IMR-90 (cell line): ENCODE measurements at regions not wholly inside any gene's neighbourhood (a gene's known extent, or its start where the extent isn't known, plus 50 kb on each side); places are given as distances from the start of the nearest gene placed in this dataset.

Experiments
- ATAC-seq: fragments of 200-7000 bp; cut with Tn5 transposase; 2 replicates; pipeline ENCODE4 v1.9.1; 2020; ENCODE audit warnings: low read depth, mild to moderate bottlenecking, moderate library complexity
- BruUV-seq: library from RNA; stranded (reverse); fragments of 400-500 nt; replicated peaks from 2 replicates; lab custom pipeline; 2021; lab: Mats Ljungman, UMichigan
- CTCF ChIA-PET: fragments of 300-600 bp; formaldehyde crosslinking; extraction: SDS; loops from one replicate; lab custom pipeline; 2021; ENCODE audit warnings: antibody characterized with exemption; lab: Yijun Ruan, JAX
- POLR2A ChIA-PET: fragments of 300-600 bp; sonication (Branson Sonifier 250); formaldehyde crosslinking; loops from one replicate; lab custom pipeline; 2022; ENCODE audit warnings: antibody characterized with exemption; ENCODE audit not compliant: unreplicated experiment; lab: Charles Lee
- DNase-seq: peaks from one replicate; pipeline ENCODE4 v3.0.0; 2013
- H2AFZ ChIP-seq: replicated peaks from 2 replicates; pipeline ENCODE3; 2013; ENCODE audit warnings: low read length, mild to moderate bottlenecking; ENCODE audit not compliant: poor library complexity
- H2AK5ac ChIP-seq: 2 replicates; pipeline ENCODE4 v1.6.1; 2013; ENCODE audit warnings: low read depth, low read length, inconsistent platforms
- H2AK9ac ChIP-seq: replicated peaks from 2 replicates; pipeline ENCODE3; 2013; ENCODE audit warnings: mild to moderate bottlenecking, low read depth, low read length, moderate library complexity; ENCODE audit not compliant: poor library complexity
- H2BK120ac ChIP-seq: 2 replicates; pipeline ENCODE4 v1.6.1; 2013; ENCODE audit warnings: low read depth, low read length, inconsistent platforms
- H2BK15ac ChIP-seq: 3 replicates; pipeline ENCODE4 v1.6.1; 2013; ENCODE audit warnings: low read depth, low read length, inconsistent platforms
- H2BK20ac ChIP-seq: 2 replicates; pipeline ENCODE4 v1.6.1; 2013; ENCODE audit warnings: low read depth, mild to moderate bottlenecking, inconsistent platforms, low read length, moderate library complexity
- H2BK5ac ChIP-seq: 2 replicates; pipeline ENCODE4 v1.6.1; 2013; ENCODE audit warnings: mild to moderate bottlenecking, low read depth, low read length, inconsistent platforms; ENCODE audit not compliant: poor library complexity, severe bottlenecking
- H3K14ac ChIP-seq: replicated peaks from 2 replicates; pipeline ENCODE4 v1.6.1; 2013; ENCODE audit warnings: low read depth, low read length, inconsistent platforms
- H3K18ac ChIP-seq: 2 replicates; pipeline ENCODE4 v1.6.1; 2013; ENCODE audit warnings: low read depth, low read length, control low read depth
- H3K23ac ChIP-seq: 2 replicates; pipeline ENCODE4 v1.6.1; 2013; ENCODE audit warnings: low read depth, low read length, inconsistent platforms
- H3K27ac ChIP-seq: 2 replicates; pipeline ENCODE4 v1.5.1; 2013; ENCODE audit warnings: mild to moderate bottlenecking, control low read depth, low read length; ENCODE audit not compliant: insufficient read depth
- H3K27me3 ChIP-seq: 2 replicates; pipeline ENCODE4 v1.6.1; 2013; ENCODE audit warnings: low read length; ENCODE audit not compliant: control insufficient read depth, insufficient read depth
- H3K36me3 ChIP-seq: 2 replicates; pipeline ENCODE4 v1.6.1; 2013; ENCODE audit warnings: low read length, mixed read lengths; ENCODE audit not compliant: control insufficient read depth, insufficient read depth
- H3K4ac ChIP-seq: 2 replicates; pipeline ENCODE4 v1.6.1; 2013; ENCODE audit warnings: low read depth, low read length, inconsistent platforms
- H3K4me1 ChIP-seq: 2 replicates; pipeline ENCODE4 v1.6.1; 2013; ENCODE audit warnings: low read length, mixed read lengths; ENCODE audit not compliant: control insufficient read depth, insufficient read depth
- H3K4me2 ChIP-seq: 2 replicates; pipeline ENCODE4 v1.6.1; 2013; ENCODE audit warnings: low read depth, mild to moderate bottlenecking, control low read depth, low read length, moderate library complexity
- H3K4me3 ChIP-seq: 2 replicates; pipeline ENCODE4 v1.5.1; 2013; ENCODE audit warnings: low read depth, mild to moderate bottlenecking, control low read depth, low read length, moderate library complexity; ENCODE audit not compliant: insufficient read depth
- H3K56ac ChIP-seq: 2 replicates; pipeline ENCODE4 v1.6.1; 2013; ENCODE audit warnings: low read length, inconsistent platforms; ENCODE audit not compliant: insufficient read depth; ENCODE audit errors: extremely low read depth
- H3K79me1 ChIP-seq, 2 experiments: 2 replicates each; pipeline ENCODE4 v1.6.1; 2013; ENCODE audit warnings: low read length in 2 of 2, inconsistent platforms in 1 of 2, low read depth in 1 of 2
- H3K9ac ChIP-seq: 2 replicates; pipeline ENCODE4 v1.6.1; 2013; ENCODE audit warnings: low read depth, low read length, control low read depth
- H3K9me1 ChIP-seq: 2 replicates; pipeline ENCODE4 v1.6.1; 2013; ENCODE audit warnings: low read length, inconsistent platforms; ENCODE audit not compliant: insufficient read depth
- H3K9me3 ChIP-seq: 2 replicates; pipeline ENCODE4 v1.6.1; 2013; ENCODE audit warnings: low read length; ENCODE audit not compliant: control insufficient read depth, insufficient read depth
- H4K20me1 ChIP-seq: 2 replicates; pipeline ENCODE4 v1.6.1; 2013; ENCODE audit warnings: low read length, inconsistent platforms; ENCODE audit not compliant: insufficient read depth
- H4K5ac ChIP-seq: 2 replicates; pipeline ENCODE4 v1.6.1; 2013; ENCODE audit warnings: mild to moderate bottlenecking, low read depth, low read length, control low read depth
- H4K8ac ChIP-seq, 2 experiments: 2 replicates each; pipeline ENCODE4 v1.6.1; 2013; ENCODE audit warnings: low read depth in 2 of 2, low read length in 2 of 2, control low read depth in 1 of 2, inconsistent platforms in 1 of 2
- H4K91ac ChIP-seq: 2 replicates; pipeline ENCODE4 v1.6.1; 2013; ENCODE audit warnings: low read depth, low read length, inconsistent platforms; ENCODE audit not compliant: insufficient read depth
- BHLHE40 ChIP-seq: fragments of 150-350 bp; IDR thresholded peaks from 2 replicates; pipeline ENCODE4 v1.6.1; 2016; ENCODE audit warnings: mild to moderate bottlenecking, low read depth, low read length
- CEBPB ChIP-seq: IDR thresholded peaks from 2 replicates; pipeline ENCODE4 v1.6.1; 2012; ENCODE audit warnings: low read depth, low read length, improper control_type of control experiment
- CHD1 ChIP-seq: IDR thresholded peaks from 2 replicates; pipeline ENCODE4 v1.6.1; 2012; ENCODE audit warnings: low read depth, low read length, improper control_type of control experiment
- ELK1 ChIP-seq: fragments of 150-350 bp; IDR thresholded peaks from 2 replicates; pipeline ENCODE4 v1.6.1; 2016; ENCODE audit warnings: low read depth, mild to moderate bottlenecking, low read length, moderate library complexity, borderline replicate concordance
- FOS ChIP-seq: fragments of 150-350 bp; IDR thresholded peaks from 2 replicates; pipeline ENCODE4 v1.6.1; 2016; ENCODE audit warnings: low read depth, low read length
- MAFK ChIP-seq: IDR thresholded peaks from 2 replicates; pipeline ENCODE4 v1.6.1; 2012; ENCODE audit warnings: low read depth, low read length, improper control_type of control experiment
- MAZ ChIP-seq: IDR thresholded peaks from 2 replicates; pipeline ENCODE4 v1.6.1; 2012; ENCODE audit warnings: low read depth, mild to moderate bottlenecking, low read length, improper control_type of control experiment, moderate library complexity, borderline replicate concordance
- MXI1 ChIP-seq: IDR thresholded peaks from 2 replicates; pipeline ENCODE4 v1.6.1; 2012; ENCODE audit warnings: low read depth, mild to moderate bottlenecking, low read length, moderate library complexity, borderline replicate concordance
- NFE2L2 ChIP-seq: fragments of 150-350 bp; IDR thresholded peaks from 2 replicates; pipeline ENCODE4 v1.6.1; 2016; ENCODE audit warnings: low read depth, mild to moderate bottlenecking, low read length
- POLR2A ChIP-seq: IDR thresholded peaks from 2 replicates; pipeline ENCODE4 v1.6.1; 2012; ENCODE audit warnings: mild to moderate bottlenecking, low read depth, low read length
- RAD21 ChIP-seq: IDR thresholded peaks from 2 replicates; pipeline ENCODE4 v1.6.1; 2012; ENCODE audit warnings: low read length, improper control_type of control experiment
- RCOR1 ChIP-seq: IDR thresholded peaks from 2 replicates; pipeline ENCODE4 v1.6.1; 2012; ENCODE audit warnings: mild to moderate bottlenecking, low read length, improper control_type of control experiment; ENCODE audit not compliant: insufficient replicate concordance
- RFX5 ChIP-seq: IDR thresholded peaks from 2 replicates; pipeline ENCODE4 v1.8.0; 2012; ENCODE audit warnings: low read depth, mild to moderate bottlenecking, low read length, moderate library complexity
- SMC3 ChIP-seq: fragments of 150-350 bp; IDR thresholded peaks from 2 replicates; pipeline ENCODE4 v1.6.1; 2016; ENCODE audit warnings: low read depth, mild to moderate bottlenecking, antibody characterized with exemption, low read length, moderate library complexity
- WGBS, 2 experiments: methylation state at CpG; one replicate each; pipeline versions ENCODE4 v1.1.5 to v1.1.7; 2013; ENCODE audit warnings: missing lambda C conversion rate in 2 of 2; ENCODE audit not compliant: insufficient read length in 1 of 2; ENCODE audit errors: extremely low coverage in 2 of 2; 5-methylcytosine and 5-hydroxymethylcytosine counted together
- dilution Hi-C: fragments of 300-500 bp; cut with HindIII; formaldehyde crosslinking; loops from one replicate; pipeline ENCODE4 v1.14.3; 2018; ENCODE audit warnings: low sequenced_read_pairs; ENCODE audit not compliant: unreplicated experiment
- in situ Hi-C: fragments of 300-500 bp; cut with MboI; formaldehyde crosslinking; loops from 3 replicates; pipeline ENCODE4 v1.14.3; 2019; ENCODE audit warnings: low sequenced_read_pairs, inconsistent platforms, mixed read lengths
- intact Hi-C: fragments of 100-400 bp; cut with micrococcal nuclease; formaldehyde crosslinking; loops from 2 replicates; pipeline ENCODE4 v1.10.0; 2022
- TF ChIP-seq, protein P1 (sequence below): fragments of 150-350 bp; IDR thresholded peaks from 2 replicates; pipeline ENCODE4 v1.6.1; 2017; ENCODE audit warnings: mild to moderate bottlenecking, antibody characterized with exemption, low read length, low read depth
- TF ChIP-seq, protein P2 (sequence below): conservative IDR thresholded peaks from 2 replicates; pipeline ENCODE4 v1.5.1; 2012; ENCODE audit warnings: mild to moderate bottlenecking, low read depth, low read length, improper control_type of control experiment

GRCh38 chr15:31925541-31925940, 104.8 kb upstream of the CHRNA7 start:
- Histone ChIP-seq H3K18ac (no peak overlapping the region), H4K8ac (no peak overlapping the region), H3K56ac (no peak overlapping the region), H3K4me2 (no peak overlapping the region), H3K23ac (no peak overlapping the region), H3K36me3 (no peaks in the 10 kb centered on the region), H2AK9ac (no peak overlapping the region), H3K27me3 (no peaks in the 10 kb centered on the region), H2BK120ac (no peak overlapping the region), H3K4ac (no peak overlapping the region), H3K4me3 (no peak overlapping the region), H2AFZ (no peak overlapping the region), H2BK20ac (no peak overlapping the region), H3K4me1 (no peaks in the 10 kb centered on the region), H2AK5ac (no peak overlapping the region), H3K9me3 (peaks cover 6% of the 10 kb centered on the region; the same call in 1 of the 2 replicates), H3K9ac (no peak overlapping the region), H3K79me1 (no peaks in the 10 kb centered on the region), H3K14ac (no peak overlapping the region), H2BK15ac (no peak overlapping the region), H4K20me1 (no peaks in the 10 kb centered on the region), H4K5ac (no peak overlapping the region), H2BK5ac (no peak overlapping the region), H3K27ac (no peak overlapping the region), H4K91ac (no peak overlapping the region), H3K9me1 (no peaks in the 10 kb centered on the region)
- TF ChIP-seq MAFK (no peak), CEBPB (no peak), RCOR1 (no peak), CHD1 (no peak), SMC3 (no peak), MAZ (no peak), NFE2L2 (no peak), FOS (no peak), RFX5 (no peak), POLR2A (no peak), ELK1 (no peak), MXI1 (no peak), BHLHE40 (no peak), RAD21 (no peak)
- TF ChIP-seq, protein P1, sequence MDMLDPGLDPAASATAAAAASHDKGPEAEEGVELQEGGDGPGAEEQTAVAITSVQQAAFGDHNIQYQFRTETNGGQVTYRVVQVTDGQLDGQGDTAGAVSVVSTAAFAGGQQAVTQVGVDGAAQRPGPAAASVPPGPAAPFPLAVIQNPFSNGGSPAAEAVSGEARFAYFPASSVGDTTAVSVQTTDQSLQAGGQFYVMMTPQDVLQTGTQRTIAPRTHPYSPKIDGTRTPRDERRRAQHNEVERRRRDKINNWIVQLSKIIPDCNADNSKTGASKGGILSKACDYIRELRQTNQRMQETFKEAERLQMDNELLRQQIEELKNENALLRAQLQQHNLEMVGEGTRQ = no peak
- TF ChIP-seq, protein P2, sequence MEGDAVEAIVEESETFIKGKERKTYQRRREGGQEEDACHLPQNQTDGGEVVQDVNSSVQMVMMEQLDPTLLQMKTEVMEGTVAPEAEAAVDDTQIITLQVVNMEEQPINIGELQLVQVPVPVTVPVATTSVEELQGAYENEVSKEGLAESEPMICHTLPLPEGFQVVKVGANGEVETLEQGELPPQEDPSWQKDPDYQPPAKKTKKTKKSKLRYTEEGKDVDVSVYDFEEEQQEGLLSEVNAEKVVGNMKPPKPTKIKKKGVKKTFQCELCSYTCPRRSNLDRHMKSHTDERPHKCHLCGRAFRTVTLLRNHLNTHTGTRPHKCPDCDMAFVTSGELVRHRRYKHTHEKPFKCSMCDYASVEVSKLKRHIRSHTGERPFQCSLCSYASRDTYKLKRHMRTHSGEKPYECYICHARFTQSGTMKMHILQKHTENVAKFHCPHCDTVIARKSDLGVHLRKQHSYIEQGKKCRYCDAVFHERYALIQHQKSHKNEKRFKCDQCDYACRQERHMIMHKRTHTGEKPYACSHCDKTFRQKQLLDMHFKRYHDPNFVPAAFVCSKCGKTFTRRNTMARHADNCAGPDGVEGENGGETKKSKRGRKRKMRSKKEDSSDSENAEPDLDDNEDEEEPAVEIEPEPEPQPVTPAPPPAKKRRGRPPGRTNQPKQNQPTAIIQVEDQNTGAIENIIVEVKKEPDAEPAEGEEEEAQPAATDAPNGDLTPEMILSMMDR = no peak
- ChIA-PET POLR2A (no interaction called here), CTCF (no interaction called here)
- ATAC-seq = no peak
- dilution Hi-C loops = no loop called here
- intact Hi-C loops = no loop called here
- DNase-seq = no peak
- in situ Hi-C loops = no loop called here
- 80% methylated on average over 1 of the region's 9 CpGs; no CpG with 5 or more reads in 1 of the 2 experiments for WGBS, 2 experiments
- no TSS peak for BruUV-seq
